GM19351 (cell line): ENCODE measurements at regions not wholly inside any gene's neighbourhood (a gene's known extent, or its start where the extent isn't known, plus 50 kb on each side); places are given as distances from the start of the nearest gene placed in this dataset.

ENCODE experiments used
- ATAC-seq: cut with Tn5 transposase; IDR thresholded peaks from one replicate; pipeline ENCODE4 v1.9.1; 2021; ENCODE audit warnings: mild to moderate bottlenecking, moderate library complexity; ENCODE audit not compliant: unreplicated experiment

- no peak for ATAC-seq
These were observed 225.1 kb upstream of the MPPED2 start for GRCh38 chr11:30811226-30811755.

- ATAC-seq: no peak
These were observed 224.0 kb upstream of the MPPED2 start for GRCh38 chr11:30810116-30810515.

- ATAC-seq: no peak
These were observed 215.2 kb upstream of the MPPED2 start for GRCh38 chr11:30801357-30801756.

DNA sequence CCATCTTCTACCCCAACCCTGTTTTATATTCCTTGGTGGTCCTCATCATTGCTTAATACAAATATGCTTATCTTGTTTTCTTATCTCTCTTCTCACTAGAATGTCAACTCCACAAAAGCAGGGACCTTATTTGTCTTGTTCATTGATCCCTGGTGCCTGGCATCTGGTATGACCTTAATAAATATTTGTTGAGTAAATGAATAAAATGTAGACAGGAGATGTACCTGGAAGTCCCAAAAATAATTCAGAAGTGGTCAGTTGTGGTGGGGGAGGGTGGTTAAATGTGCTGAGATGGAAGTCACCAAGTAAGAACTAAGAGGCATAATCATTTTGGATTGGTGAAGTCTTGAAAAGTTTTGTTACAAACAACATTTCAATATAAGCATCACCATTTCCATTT is 214.8 kb upstream of the MPPED2 start:
- ATAC-seq: no peak

DNA sequence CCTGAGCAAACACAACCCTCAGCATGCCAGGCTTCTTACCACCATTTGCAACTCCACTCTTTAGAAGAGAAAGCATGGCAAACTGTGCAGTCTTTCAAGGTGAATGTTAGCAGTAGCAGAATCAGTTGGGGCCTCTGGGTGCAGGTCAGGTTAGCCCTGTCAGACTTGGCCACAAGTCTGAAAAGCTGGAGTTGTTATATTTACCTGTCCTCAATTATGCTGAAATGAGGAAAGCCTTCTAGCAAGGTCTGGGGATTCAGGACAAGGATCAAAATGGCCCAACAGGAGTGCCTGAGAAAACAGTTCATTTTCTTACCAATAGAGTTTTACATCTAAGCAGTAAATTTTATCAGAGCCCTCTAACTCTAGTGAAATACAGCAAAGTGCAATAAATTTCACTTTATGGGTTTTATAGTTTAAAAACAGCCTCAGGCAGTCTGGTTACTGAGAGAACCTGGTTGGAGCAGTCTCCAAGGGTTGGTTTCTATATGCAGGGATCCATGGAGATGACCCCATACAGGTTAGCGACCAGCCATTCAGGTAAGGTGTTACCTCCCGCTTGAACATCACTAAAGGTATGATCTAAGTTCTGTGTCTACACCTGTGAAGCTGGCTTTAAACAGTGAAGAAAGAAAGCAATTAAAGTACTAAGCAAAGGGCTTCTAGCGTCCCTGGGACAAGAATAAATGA is 212.5 kb upstream of the MPPED2 start:
- ATAC-seq: no peak

- no peak for ATAC-seq
These were observed 203.1 kb upstream of the MPPED2 start for GRCh38 chr11:30789270-30789669.

GRCh38 chr11:30788849-30789248 is 202.7 kb upstream of the MPPED2 start:
- no peak for ATAC-seq

- ATAC-seq: no peak
These were observed 200.3 kb upstream of the MPPED2 start for GRCh38 chr11:30786256-30787110.

DNA sequence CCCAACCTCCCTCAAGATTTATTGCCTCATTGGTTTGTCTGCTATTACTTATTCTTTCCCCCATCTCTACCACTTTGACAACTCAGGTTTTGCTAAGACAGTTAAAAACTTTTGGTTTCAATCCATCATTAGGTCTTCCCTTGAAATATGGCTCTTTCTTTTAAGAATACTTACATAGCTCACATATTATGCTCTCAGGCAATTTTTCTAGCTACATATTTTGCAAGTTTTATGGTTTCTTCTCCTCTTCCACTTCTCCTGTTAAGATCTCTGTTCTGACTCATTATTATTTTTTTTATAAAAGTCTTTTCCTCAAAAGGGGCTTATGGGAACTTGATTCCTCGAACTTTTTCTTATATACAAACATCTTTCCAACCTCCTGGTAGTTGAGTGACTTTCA is 192.4 kb upstream of the MPPED2 start:
- no peak for ATAC-seq

GRCh38 chr11:30775233-30775522 is 189.0 kb upstream of the MPPED2 start:
- ATAC-seq: no peak

DNA sequence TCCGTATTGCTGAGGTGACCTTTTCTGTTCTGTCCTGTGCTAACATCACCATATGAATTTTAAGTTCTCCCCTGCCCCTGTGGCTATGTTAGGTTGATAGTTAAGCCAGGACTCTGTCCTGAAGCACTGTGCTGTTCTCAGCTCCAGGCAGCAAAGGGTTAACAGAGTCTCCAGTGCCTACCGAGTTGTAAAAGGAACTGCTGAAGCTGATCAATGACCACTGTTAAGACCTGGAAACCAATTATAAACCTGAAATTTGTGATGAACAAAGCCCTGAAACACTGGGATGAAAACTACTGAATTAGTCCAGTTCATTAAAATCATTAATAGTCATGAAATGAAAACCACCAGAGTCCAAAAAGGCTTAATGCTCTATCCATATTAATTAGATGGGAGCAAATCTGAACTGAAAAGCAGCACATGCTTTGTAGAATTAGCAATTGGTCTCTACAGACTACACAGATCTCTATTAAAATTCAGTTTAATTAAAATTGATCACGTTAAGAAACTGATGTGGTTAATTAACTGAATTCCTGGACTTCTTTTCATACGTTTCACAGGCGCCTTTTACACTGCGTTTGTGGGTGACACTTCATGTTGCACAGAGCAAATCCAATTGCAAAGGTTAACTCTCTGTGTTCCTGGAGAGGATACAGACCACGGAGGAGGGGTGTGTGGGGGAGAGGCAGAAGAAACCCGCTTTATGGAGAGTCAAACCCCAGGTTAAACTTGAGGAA is 188.5 kb upstream of the MPPED2 start:
- ATAC-seq: no peak

GRCh38 chr11:30772908-30773307 is 186.8 kb upstream of the MPPED2 start:
- ATAC-seq: no peak

DNA sequence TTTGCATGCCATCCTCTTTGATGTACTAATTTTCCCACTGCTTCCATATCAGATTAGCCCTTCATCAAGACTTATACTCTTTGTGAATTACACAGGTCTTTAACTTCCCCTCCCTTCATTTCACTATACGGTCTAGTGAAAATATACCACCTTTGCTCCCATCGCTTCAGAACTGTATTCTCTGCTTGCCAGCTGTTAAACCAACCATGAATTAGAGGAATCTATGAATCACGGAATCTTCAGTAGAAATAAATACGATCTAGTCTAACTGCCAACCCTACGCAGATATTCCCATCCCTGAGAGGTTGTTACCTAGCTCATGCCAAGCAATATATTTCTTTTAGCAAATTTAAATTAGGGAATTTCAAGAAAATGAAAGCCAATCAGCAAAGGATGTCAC is 177.8 kb upstream of the MPPED2 start:
- no peak for ATAC-seq

DNA sequence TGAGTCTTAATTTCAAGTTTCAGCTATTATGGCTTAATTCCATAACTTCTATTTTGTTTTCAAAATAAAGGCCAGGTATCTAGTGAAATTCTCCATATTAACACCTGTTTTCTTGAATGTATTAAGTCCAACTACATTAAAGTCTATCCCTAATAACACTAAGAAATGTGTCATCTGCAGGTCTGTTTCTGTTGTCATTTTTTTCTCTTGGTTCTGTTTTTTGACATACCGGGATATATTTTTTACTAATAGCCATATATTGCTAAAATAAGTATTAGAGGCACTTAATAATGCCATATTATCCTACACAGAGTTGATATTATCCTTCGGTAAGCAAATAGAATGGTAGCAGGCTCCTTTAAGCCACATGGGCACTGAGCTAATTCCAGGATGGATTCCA is 176.0 kb upstream of the MPPED2 start:
- no peak for ATAC-seq

GRCh38 chr11:30760345-30760744 is 174.2 kb upstream of the MPPED2 start:
- no peak for ATAC-seq

- ATAC-seq: no peak
These were observed 172.9 kb upstream of the MPPED2 start for GRCh38 chr11:30758946-30759504.

- ATAC-seq: no peak
These were observed 172.4 kb upstream of the MPPED2 start for GRCh38 chr11:30758518-30758917.

GRCh38 chr11:30758012-30758411 is 171.9 kb upstream of the MPPED2 start:
- ATAC-seq: no peak

GRCh38 chr11:30753994-30754393 is 167.8 kb upstream of the MPPED2 start:
- no peak for ATAC-seq

DNA sequence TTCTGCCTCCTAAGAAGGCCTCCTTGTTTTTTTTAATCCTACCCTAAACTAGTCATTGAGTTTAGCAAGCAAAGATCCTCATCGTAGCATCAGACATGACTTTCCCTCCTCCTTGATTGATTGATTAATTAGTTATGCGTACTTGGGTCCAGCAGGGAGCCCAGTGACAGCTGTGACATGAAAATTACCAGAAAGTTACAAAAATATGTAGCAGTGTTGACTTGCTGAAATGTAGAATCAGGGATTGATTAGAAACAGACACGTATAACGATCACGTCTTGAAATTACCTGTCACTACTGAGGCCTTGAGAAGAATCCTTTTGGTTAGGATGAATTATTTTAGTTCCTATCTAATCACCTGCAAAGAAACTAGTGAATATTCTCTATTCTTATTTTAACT is 167.4 kb upstream of the MPPED2 start:
- ATAC-seq: no peak

- ATAC-seq: no peak
These were observed 163.1 kb upstream of the MPPED2 start for GRCh38 chr11:30749268-30749667.
